OCI-LY1 (cell line): ENCODE measurements at regions not wholly inside any gene's neighbourhood (a gene's known extent, or its start where the extent isn't known, plus 50 kb on each side); places are given as distances from the start of the nearest gene placed in this dataset.
"Not testable (repeated sequence)": the region's sequence is repeated elsewhere in the genome, so short reads cannot be mapped to it uniquely, and the experiment has no call there.

Experiments
- H2AFZ ChIP-seq: fragments of 200-600 bp; sonication (generic), shearing (Covaris generic); 2 replicates; pipeline ENCODE4 v1.6.0; 2014; ENCODE audit warnings: antibody characterized with exemption, mild to moderate bottlenecking, low read length
- H3F3A ChIP-seq: fragments of 200-600 bp; sonication (generic), shearing (Covaris generic); 2 replicates; pipeline ENCODE4 v1.6.0; 2014; ENCODE audit warnings: mild to moderate bottlenecking, antibody characterized with exemption, low read length, moderate library complexity; ENCODE audit not compliant: insufficient read depth
- H3K27ac ChIP-seq: fragments of 200-600 bp; sonication (generic); 2 replicates; pipeline ENCODE4 v1.5.1; 2014; ENCODE audit warnings: low read length, mixed run types, mild to moderate bottlenecking, low read depth; ENCODE audit not compliant: poor library complexity, severe bottlenecking
- H3K27me3 ChIP-seq: fragments of 200-600 bp; sonication (generic); 2 replicates; pipeline ENCODE4 v1.6.0; 2014; ENCODE audit warnings: antibody characterized with exemption, mild to moderate bottlenecking, low read length, moderate library complexity; ENCODE audit not compliant: insufficient read depth
- H3K36me3 ChIP-seq: fragments of 200-600 bp; sonication (generic); 2 replicates; pipeline ENCODE4 v1.6.1; 2014; ENCODE audit warnings: mild to moderate bottlenecking, antibody characterized with exemption, low read length, moderate library complexity, mixed read lengths; ENCODE audit not compliant: insufficient read depth
- H3K4me1 ChIP-seq: fragments of 200-600 bp; sonication (generic); 2 replicates; pipeline ENCODE4 v1.5.1; 2014; ENCODE audit warnings: mild to moderate bottlenecking, low read length, moderate library complexity; ENCODE audit not compliant: insufficient read depth, severe bottlenecking
- H3K4me2 ChIP-seq: fragments of 200-600 bp; sonication (generic), shearing (Covaris generic); 2 replicates; pipeline ENCODE4 v1.6.1; 2014; ENCODE audit warnings: low read length
- H3K4me3 ChIP-seq: fragments of 200-600 bp; sonication (generic); 2 replicates; pipeline ENCODE4 v1.5.1; 2014; ENCODE audit warnings: low read length, low read depth, mild to moderate bottlenecking, mixed read lengths; ENCODE audit not compliant: poor library complexity, severe bottlenecking
- H3K79me2 ChIP-seq: fragments of 200-600 bp; shearing (Covaris generic); 2 replicates; pipeline ENCODE4 v1.6.1; 2016; ENCODE audit warnings: mixed run types, low read length, mixed read lengths; ENCODE audit not compliant: insufficient read depth
- H3K9ac ChIP-seq: fragments of 200-600 bp; sonication (generic), shearing (Covaris generic); 2 replicates; pipeline ENCODE4 v1.6.1; 2014; ENCODE audit warnings: mild to moderate bottlenecking, low read length, mixed read lengths
- H3K9me2 ChIP-seq: fragments of 200-600 bp; sonication (generic), shearing (Covaris generic); 2 replicates; pipeline ENCODE4 v1.6.1; 2014; ENCODE audit warnings: low read depth, mild to moderate bottlenecking, low read length, mixed read lengths
- H3K9me3 ChIP-seq: fragments of 200-600 bp; shearing (Covaris generic); 2 replicates; pipeline ENCODE4 v1.6.1; 2014; ENCODE audit warnings: low read length, mixed read lengths
- H4K20me1 ChIP-seq: fragments of 200-600 bp; sonication (generic), shearing (Covaris generic); 2 replicates; pipeline ENCODE4 v1.6.0; 2016; ENCODE audit warnings: mild to moderate bottlenecking, low read length; ENCODE audit not compliant: insufficient read depth
- EZH2 ChIP-seq: fragments of 200-600 bp; sonication (generic), shearing (Covaris generic); IDR thresholded peaks from 2 replicates; pipeline ENCODE4 v1.8.0; 2017; ENCODE audit warnings: borderline replicate concordance, mixed run types, mild to moderate bottlenecking, antibody characterized with exemption, low read length, moderate library complexity, mixed read lengths
- TF ChIP-seq, protein P1 (sequence below): fragments of 200-600 bp; sonication (generic), shearing (Covaris generic); IDR thresholded peaks from 2 replicates; pipeline ENCODE4 v1.5.1; 2017; ENCODE audit warnings: mild to moderate bottlenecking, antibody characterized with exemption, low read length, moderate library complexity, mixed read lengths

DNA sequence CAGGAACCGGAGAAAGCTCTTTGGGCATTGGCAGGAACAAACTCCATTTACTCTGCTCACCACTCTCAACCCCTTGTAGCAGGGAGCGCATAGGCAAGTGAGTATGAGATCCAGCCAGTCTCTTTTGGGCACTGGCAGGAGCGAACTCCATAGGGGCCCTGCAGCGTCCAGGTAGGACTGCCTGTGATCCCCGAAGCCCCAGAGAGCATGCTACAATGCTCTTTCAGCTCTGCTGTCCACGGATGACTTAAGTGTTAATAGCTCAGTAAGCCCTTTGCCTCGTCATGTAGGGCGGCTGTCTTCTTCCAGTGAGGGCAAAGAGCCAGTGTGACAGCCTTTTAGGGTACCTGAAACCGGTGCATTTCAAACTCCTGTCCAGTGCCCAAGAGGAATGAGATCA is 1525.6 kb upstream of the RAG2 start:
- no peaks in the 10 kb centered on the region for H3K9me2 ChIP-seq
- H2AFZ ChIP-seq: no peak overlapping the region
- no peaks in the 10 kb centered on the region for H3K9me3 ChIP-seq
- H3K79me2 ChIP-seq: no peaks in the 10 kb centered on the region
- no peaks in the 10 kb centered on the region for H3K36me3 ChIP-seq
- H3K4me1 ChIP-seq: no peaks in the 10 kb centered on the region
- H3K27ac ChIP-seq: no peak overlapping the region
- no peak overlapping the region for H3K4me3 ChIP-seq
- no peaks in the 10 kb centered on the region for H3K27me3 ChIP-seq
- no peaks in the 10 kb centered on the region for H4K20me1 ChIP-seq
- H3K9ac ChIP-seq: no peak overlapping the region
- TF ChIP-seq EZH2: no peak
- TF ChIP-seq, protein P1, sequence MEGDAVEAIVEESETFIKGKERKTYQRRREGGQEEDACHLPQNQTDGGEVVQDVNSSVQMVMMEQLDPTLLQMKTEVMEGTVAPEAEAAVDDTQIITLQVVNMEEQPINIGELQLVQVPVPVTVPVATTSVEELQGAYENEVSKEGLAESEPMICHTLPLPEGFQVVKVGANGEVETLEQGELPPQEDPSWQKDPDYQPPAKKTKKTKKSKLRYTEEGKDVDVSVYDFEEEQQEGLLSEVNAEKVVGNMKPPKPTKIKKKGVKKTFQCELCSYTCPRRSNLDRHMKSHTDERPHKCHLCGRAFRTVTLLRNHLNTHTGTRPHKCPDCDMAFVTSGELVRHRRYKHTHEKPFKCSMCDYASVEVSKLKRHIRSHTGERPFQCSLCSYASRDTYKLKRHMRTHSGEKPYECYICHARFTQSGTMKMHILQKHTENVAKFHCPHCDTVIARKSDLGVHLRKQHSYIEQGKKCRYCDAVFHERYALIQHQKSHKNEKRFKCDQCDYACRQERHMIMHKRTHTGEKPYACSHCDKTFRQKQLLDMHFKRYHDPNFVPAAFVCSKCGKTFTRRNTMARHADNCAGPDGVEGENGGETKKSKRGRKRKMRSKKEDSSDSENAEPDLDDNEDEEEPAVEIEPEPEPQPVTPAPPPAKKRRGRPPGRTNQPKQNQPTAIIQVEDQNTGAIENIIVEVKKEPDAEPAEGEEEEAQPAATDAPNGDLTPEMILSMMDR: no peak
- no peak overlapping the region for H3K4me2 ChIP-seq
- no peaks in the 10 kb centered on the region for H3F3A ChIP-seq

DNA sequence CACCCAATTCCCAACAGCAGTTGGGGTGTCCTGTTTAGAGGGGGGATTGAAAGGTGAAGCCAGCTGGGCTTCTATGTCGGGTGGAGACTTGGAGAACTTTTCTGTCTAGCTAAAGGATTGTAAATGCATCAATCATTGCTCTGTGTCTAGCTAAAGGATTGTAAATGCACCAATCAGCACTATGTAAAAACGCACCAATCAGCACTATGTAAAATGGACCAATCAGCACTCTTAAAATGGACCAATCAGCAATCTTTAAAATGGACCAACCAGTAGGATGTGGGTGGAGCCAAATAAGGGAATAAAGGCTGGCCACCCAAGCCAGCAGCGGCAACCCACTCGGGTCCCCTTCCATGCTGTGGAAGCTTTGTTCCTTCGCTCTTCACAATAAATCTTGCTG is 1518.6 kb upstream of the RAG2 start:
- not testable (repeated sequence) for H3K27me3 ChIP-seq, H3K9me2 ChIP-seq, H3K4me1 ChIP-seq, H3K4me2 ChIP-seq, H3K4me3 ChIP-seq, H3K9me3 ChIP-seq, H4K20me1 ChIP-seq, H3K36me3 ChIP-seq, H3K79me2 ChIP-seq, H2AFZ ChIP-seq, H3K27ac ChIP-seq, H3K9ac ChIP-seq, H3F3A ChIP-seq

DNA sequence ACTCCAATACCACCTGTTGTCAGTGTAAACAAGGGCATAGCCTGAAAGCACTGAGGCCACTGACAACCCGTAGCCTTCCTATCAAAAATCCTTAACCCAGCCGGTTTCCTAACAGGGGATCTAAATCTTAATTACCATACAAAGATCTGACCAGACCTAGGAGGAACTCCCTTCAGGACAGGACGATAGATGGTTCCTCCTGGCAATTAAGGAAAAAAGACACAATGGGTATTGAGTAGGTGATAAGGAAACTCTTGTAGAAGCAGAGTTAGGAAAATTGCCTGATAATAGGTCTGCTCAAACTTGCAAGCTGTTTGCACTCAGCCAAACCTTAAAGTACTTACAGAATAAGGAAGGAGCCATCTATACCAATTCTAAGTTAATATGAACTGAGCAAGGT is 1517.3 kb upstream of the RAG2 start:
- H3K4me3 ChIP-seq, H3K27ac ChIP-seq, H3K9ac ChIP-seq, H3K4me1 ChIP-seq, H3F3A ChIP-seq, H3K36me3 ChIP-seq, H2AFZ ChIP-seq, H3K9me2 ChIP-seq, H3K27me3 ChIP-seq, H3K79me2 ChIP-seq, H3K4me2 ChIP-seq, H4K20me1 ChIP-seq, H3K9me3 ChIP-seq: not testable (repeated sequence)

DNA sequence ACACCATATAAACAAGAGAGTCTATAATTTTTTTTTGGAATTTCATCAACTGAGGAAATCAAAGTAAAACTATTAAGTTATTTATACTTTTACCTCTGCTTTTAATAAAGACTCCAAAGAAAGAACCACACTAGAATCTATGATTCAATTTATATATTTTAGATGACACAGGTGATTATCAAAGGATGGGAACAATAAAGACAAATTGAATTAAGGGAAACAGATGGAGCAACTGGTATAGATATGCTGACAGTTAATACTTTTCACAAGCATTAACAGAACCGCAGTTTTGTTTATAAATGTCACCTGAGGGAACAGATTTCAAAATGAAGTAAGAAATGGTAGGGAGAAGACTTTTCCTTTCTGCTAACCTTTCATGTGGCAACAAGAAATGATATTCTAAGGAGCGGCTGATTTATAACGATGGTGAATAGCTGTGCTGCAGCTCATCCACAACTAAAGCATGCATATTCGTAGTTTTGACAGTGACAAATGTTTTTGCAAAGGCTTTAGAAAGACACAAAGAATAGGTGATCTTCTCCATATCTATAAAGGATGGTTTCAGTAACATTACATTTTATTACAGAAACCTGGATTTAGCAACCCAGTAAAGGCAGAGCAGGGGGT is 1502.9 kb upstream of the RAG2 start:
- no peak overlapping the region for H3K27ac ChIP-seq
- TF ChIP-seq EZH2: no peak
- TF ChIP-seq, protein P1: no peak

More for the DNA sequence above, 1502.9 kb upstream of the RAG2 start:
- H2AFZ ChIP-seq: no peak overlapping the region
- no peaks in the 10 kb centered on the region for H3F3A ChIP-seq
- no peak overlapping the region for H3K4me2 ChIP-seq
- H3K4me3 ChIP-seq: no peak overlapping the region
- no peaks in the 10 kb centered on the region for H4K20me1 ChIP-seq
- no peaks in the 10 kb centered on the region for H3K4me1 ChIP-seq
- H3K27me3 ChIP-seq: no peaks in the 10 kb centered on the region
- no peaks in the 10 kb centered on the region for H3K79me2 ChIP-seq
- H3K9ac ChIP-seq: no peak overlapping the region
- H3K9me3 ChIP-seq: no peaks in the 10 kb centered on the region
- H3K36me3 ChIP-seq: no peaks in the 10 kb centered on the region
- H3K9me2 ChIP-seq: no peaks in the 10 kb centered on the region
